Colonic mucosa (tissue), 4 donors: ENCODE measurements at regions not wholly inside any gene's neighbourhood (a gene's known extent, or its start where the extent isn't known, plus 50 kb on each side); places are given as distances from the start of the nearest gene placed in this dataset.
"Not testable (repeated sequence)": the region's sequence is repeated elsewhere in the genome, so short reads cannot be mapped to it uniquely, and the experiment has no call there.

Experiments used
- DNase-seq: peaks from one replicate; pipeline ENCODE4 v3.0.0-alpha.2; 2020
- H3K27ac ChIP-seq: fragments of 200-600 bp; one replicate; pipeline ENCODE4 v1.8.0; 2021
- H3K27me3 ChIP-seq: fragments of 200-600 bp; one replicate; pipeline ENCODE4 v1.8.0; 2021
- H3K36me3 ChIP-seq: fragments of 200-600 bp; one replicate; pipeline ENCODE4 v1.8.0; 2021
- H3K4me1 ChIP-seq: fragments of 200-600 bp; one replicate; pipeline ENCODE4 v1.8.0; 2021; ENCODE audit warnings: mild to moderate bottlenecking
- H3K4me3 ChIP-seq: fragments of 200-600 bp; one replicate; pipeline ENCODE4 v1.8.0; 2021
- H3K9ac ChIP-seq, 2 donors: one replicate each; pipeline ENCODE4 v1.7.0; 2013; ENCODE audit warnings: control low read depth in 2 of 2, low read depth in 2 of 2, low read length in 2 of 2
- H3K9me3 ChIP-seq: fragments of 200-600 bp; one replicate; pipeline ENCODE4 v1.8.0; 2021
- CTCF ChIP-seq: fragments of 200-600 bp; IDR thresholded peaks from one replicate; pipeline ENCODE4 v1.8.0; 2022; ENCODE audit warnings: antibody characterized with exemption, mild to moderate bottlenecking
- intact Hi-C: fragments of 100-400 bp; cut with DNase I; formaldehyde crosslinking; loops from one replicate; pipeline ENCODE4 v1.14.1; 2022
- donor health status: healthy.
- donor health status: DM: no; HTN: no; CAD: no.
- donor health status: DM: no; HTN: no; CAD: no.

- DNase-seq = no peak
- H3K9me3 ChIP-seq = no peaks in the 10 kb centered on the region
- no peak overlapping the region for H3K4me3 ChIP-seq
- no peaks in the 10 kb centered on the region for H3K36me3 ChIP-seq
- intact Hi-C loops = no loop called here
- no peak for TF ChIP-seq CTCF
- H3K9ac ChIP-seq = no peak overlapping the region
- no peaks in the 10 kb centered on the region for H3K27me3 ChIP-seq
- no peak overlapping the region for H3K27ac ChIP-seq
- no peaks in the 10 kb centered on the region for H3K4me1 ChIP-seq
Observed at GRCh38 chrX:139332441-139332840, 198.1 kb upstream of the F9 start.

- Histone ChIP-seq H3K27ac (no peak overlapping the region), H3K4me1 (no peaks in the 10 kb centered on the region), H3K4me3 (no peak overlapping the region), H3K36me3 (no peaks in the 10 kb centered on the region), H3K9me3 (no peaks in the 10 kb centered on the region), H3K9ac (no peak overlapping the region), H3K27me3 (no peaks in the 10 kb centered on the region)
- no peak for TF ChIP-seq CTCF
- no peak for DNase-seq
- intact Hi-C loops = no loop called here
Observed at GRCh38 chrX:139327355-139327754, 203.2 kb upstream of the F9 start.

GRCh38 chrX:139324756-139325155, 205.8 kb upstream of the F9 start:
- no peaks in the 10 kb centered on the region for H3K36me3 ChIP-seq
- no peak overlapping the region for H3K27ac ChIP-seq
- TF ChIP-seq CTCF = no peak
- DNase-seq = no peak
- H3K4me1 ChIP-seq = no peaks in the 10 kb centered on the region
- no peak overlapping the region for H3K4me3 ChIP-seq
- H3K9ac ChIP-seq = no peak overlapping the region
- H3K9me3 ChIP-seq = no peaks in the 10 kb centered on the region
- intact Hi-C loops = no loop called here
- H3K27me3 ChIP-seq = no peaks in the 10 kb centered on the region

- intact Hi-C loops, H3K4me1 ChIP-seq: not testable (repeated sequence)
Observed at GRCh38 chrX:139320661-139321354, 209.7 kb upstream of the F9 start.

GRCh38 chrX:139306675-139307074, 223.9 kb upstream of the F9 start:
- H3K9me3 ChIP-seq, H3K27me3 ChIP-seq, H3K27ac ChIP-seq, H3K9ac ChIP-seq, H3K4me1 ChIP-seq, intact Hi-C loops, H3K36me3 ChIP-seq, H3K4me3 ChIP-seq, DNase-seq: not testable (repeated sequence)

More at GRCh38 chrX:139320661-139321354, 209.7 kb upstream of the F9 start:
- not testable (repeated sequence) for H3K4me3 ChIP-seq, H3K36me3 ChIP-seq, H3K27me3 ChIP-seq, H3K9ac ChIP-seq, H3K27ac ChIP-seq, DNase-seq, H3K9me3 ChIP-seq

- Histone ChIP-seq H3K36me3 (no peaks in the 10 kb centered on the region), H3K4me1 (no peaks in the 10 kb centered on the region), H3K9me3 (no peaks in the 10 kb centered on the region), H3K27ac (no peak overlapping the region), H3K27me3 (no peaks in the 10 kb centered on the region), H3K4me3 (no peak overlapping the region), H3K9ac (no peak overlapping the region)
- no peak for TF ChIP-seq CTCF
- DNase-seq = no peak
- intact Hi-C loops = no loop called here
Observed at GRCh38 chrX:139304471-139304870, 226.1 kb upstream of the F9 start.
